GM18511 (cell line): ENCODE measurements at regions not wholly inside any gene's neighbourhood (a gene's known extent, or its start where the extent isn't known, plus 50 kb on each side); places are given as distances from the start of the nearest gene placed in this dataset.
A peak's percentile ranks its signal among the peaks of the same experiment; 100 is the strongest.
"Not testable (repeated sequence)": the region's sequence is repeated elsewhere in the genome, so short reads cannot be mapped to it uniquely, and the experiment has no call there.

Experiments used
- ATAC-seq: cut with Tn5 transposase; IDR thresholded peaks from one replicate; pipeline ENCODE4 v1.9.1; 2021; ENCODE audit warnings: mild to moderate bottlenecking, moderate library complexity; ENCODE audit not compliant: unreplicated experiment

GRCh38 chr20:19110285-19110684, 102.2 kb upstream of the SLC24A3 start:
- ATAC-seq: no peak

GRCh38 chr20:19110881-19111460, 101.5 kb upstream of the SLC24A3 start:
- ATAC-seq: no peak

- no peak for ATAC-seq
These were observed 99.6 kb upstream of the SLC24A3 start for GRCh38 chr20:19112828-19113227.

- no peak for ATAC-seq
These were observed 99.0 kb upstream of the SLC24A3 start for GRCh38 chr20:19113343-19113930.

- peak; percentile 73 for ATAC-seq
These were observed 98.0 kb upstream of the SLC24A3 start for GRCh38 chr20:19114410-19114809.

- no peak for ATAC-seq
These were observed 96.9 kb upstream of the SLC24A3 start for GRCh38 chr20:19115581-19115980.

- ATAC-seq: no peak
These were observed 92.4 kb upstream of the SLC24A3 start for GRCh38 chr20:19120011-19120410.

GRCh38 chr20:19120569-19120968, 91.9 kb upstream of the SLC24A3 start:
- ATAC-seq: no peak

- ATAC-seq: no peak
These were observed 91.0 kb upstream of the SLC24A3 start for GRCh38 chr20:19121463-19121862.

GRCh38 chr20:19121916-19122315, 90.5 kb upstream of the SLC24A3 start:
- no peak for ATAC-seq

GRCh38 chr20:19122395-19122794, 90.0 kb upstream of the SLC24A3 start:
- ATAC-seq: no peak

GRCh38 chr20:19125508-19125907, 86.9 kb upstream of the SLC24A3 start:
- no peak for ATAC-seq

GRCh38 chr20:19129306-19129705, 83.1 kb upstream of the SLC24A3 start:
- ATAC-seq: no peak

- ATAC-seq: no peak
These were observed 82.3 kb upstream of the SLC24A3 start for GRCh38 chr20:19129976-19130612.

GRCh38 chr20:19130613-19130984, 81.8 kb upstream of the SLC24A3 start:
- ATAC-seq: no peak

GRCh38 chr20:19137641-19138040, 74.8 kb upstream of the SLC24A3 start:
- no peak for ATAC-seq

- ATAC-seq: no peak
These were observed 73.7 kb upstream of the SLC24A3 start for GRCh38 chr20:19138758-19139157.

GRCh38 chr20:19139584-19139983, 72.9 kb upstream of the SLC24A3 start:
- not testable (repeated sequence) for ATAC-seq

GRCh38 chr20:19141998-19142397, 70.4 kb upstream of the SLC24A3 start:
- no peak for ATAC-seq

GRCh38 chr20:19143890-19144289, 68.6 kb upstream of the SLC24A3 start:
- no peak for ATAC-seq

GRCh38 chr20:19161336-19161735, 51.1 kb upstream of the SLC24A3 start:
- no peak for ATAC-seq
